ENCODE measurements at regions not wholly inside any gene's neighbourhood (a gene's known extent, or its start where the extent isn't known, plus 50 kb on each side); places are given as distances from the start of the nearest gene placed in this dataset.
"Not testable (repeated sequence)": the region's sequence is repeated elsewhere in the genome, so short reads cannot be mapped to it uniquely, and the experiment has no call there.

GRCh38 chr1:78203410-78203982 lies 157.7 kb downstream of the GIPC2 start:
- DNase-seq (ENCODE audit: low read depth, low spot score): not testable (repeated sequence)

GRCh38 chr1:78210175-78210574 lies 164.4 kb downstream of the GIPC2 start:
- no peak for DNase-seq (ENCODE audit: low read depth, low spot score)

GRCh38 chr1:78211483-78212092 lies 165.8 kb downstream of the GIPC2 start:
- DNase-seq (ENCODE audit: low read depth, low spot score): no peak

- no peak for DNase-seq (ENCODE audit: low read depth, low spot score)
Measured at GRCh38 chr1:78214334-78214733, 168.6 kb downstream of the GIPC2 start.

DNA sequence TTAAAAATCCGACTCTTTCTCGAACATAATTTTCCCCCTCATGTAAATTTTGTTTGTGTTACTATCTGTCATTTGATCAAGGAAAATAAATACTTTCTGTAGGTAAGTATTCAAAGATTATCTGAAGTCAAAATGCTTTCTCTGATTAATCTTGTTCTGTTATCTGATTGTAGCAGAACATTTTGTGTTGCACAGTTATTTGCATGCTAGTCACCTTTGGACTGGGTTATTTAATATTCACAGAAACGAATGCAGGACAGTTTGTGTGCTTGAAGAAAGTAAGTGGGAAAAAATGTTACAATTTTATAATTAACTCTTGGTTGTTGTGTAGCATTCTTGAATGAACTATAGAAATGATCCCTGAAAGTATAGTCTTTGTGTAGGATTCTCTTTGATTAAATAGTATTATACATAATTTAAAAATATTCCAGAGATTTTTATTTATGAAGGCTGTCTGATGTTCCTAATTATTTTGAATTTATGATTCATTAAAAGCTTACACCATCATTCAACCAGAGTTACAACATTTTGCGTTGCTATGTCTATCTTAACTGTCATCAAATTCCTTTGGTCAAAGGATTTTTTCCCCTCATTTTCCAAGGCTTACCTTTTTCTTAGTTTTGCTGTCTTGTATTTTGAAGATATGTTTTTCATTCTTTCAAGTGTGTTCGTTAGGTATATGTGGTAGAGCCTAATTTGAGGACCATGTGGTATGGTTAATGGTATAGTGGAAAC lies 176.6 kb downstream of the GIPC2 start:
- DNase-seq (ENCODE audit: low read depth, low spot score): no peak

- DNase-seq (ENCODE audit: low read depth, low spot score): no peak
Measured at GRCh38 chr1:78222960-78223358, 177.2 kb downstream of the GIPC2 start.

- no peak for DNase-seq (ENCODE audit: low read depth, low spot score)
Measured at GRCh38 chr1:78223417-78224215, 177.8 kb downstream of the GIPC2 start.

DNA sequence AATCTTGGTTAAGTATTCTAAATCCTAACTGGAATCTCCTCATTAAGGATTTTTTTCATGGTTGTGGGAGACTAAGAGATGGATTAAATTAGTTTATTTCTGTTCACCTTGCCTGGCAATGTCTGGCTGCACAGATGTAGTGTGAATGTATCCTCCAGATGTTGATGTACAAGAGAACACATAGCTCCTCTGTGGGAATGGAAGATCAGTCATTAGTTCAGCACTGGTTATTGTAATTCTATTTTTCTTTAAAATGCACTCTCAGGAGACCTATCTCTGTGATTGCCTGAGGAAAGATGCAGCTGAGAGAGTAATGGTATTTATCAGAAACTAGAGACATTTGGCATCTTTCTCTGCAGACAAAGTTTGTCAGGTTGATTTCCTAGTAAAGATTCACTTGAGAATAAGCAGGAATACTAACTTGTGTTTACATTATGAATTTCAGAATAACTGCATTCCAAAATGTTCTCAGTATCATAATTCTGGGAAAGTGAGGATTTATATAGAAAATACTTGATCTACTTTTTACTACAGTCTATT lies 178.6 kb downstream of the GIPC2 start:
- DNase-seq (ENCODE audit: low read depth, low spot score): no peak

- DNase-seq (ENCODE audit: low read depth, low spot score): no peak
Measured at GRCh38 chr1:78224861-78225552, 179.2 kb downstream of the GIPC2 start.

GRCh38 chr1:78226784-78227183 lies 181.0 kb downstream of the GIPC2 start:
- no peak for DNase-seq (ENCODE audit: low read depth, low spot score)

- no peak for DNase-seq (ENCODE audit: low read depth, low spot score)
Measured at GRCh38 chr1:78227705-78228635, 182.2 kb downstream of the GIPC2 start.

DNA sequence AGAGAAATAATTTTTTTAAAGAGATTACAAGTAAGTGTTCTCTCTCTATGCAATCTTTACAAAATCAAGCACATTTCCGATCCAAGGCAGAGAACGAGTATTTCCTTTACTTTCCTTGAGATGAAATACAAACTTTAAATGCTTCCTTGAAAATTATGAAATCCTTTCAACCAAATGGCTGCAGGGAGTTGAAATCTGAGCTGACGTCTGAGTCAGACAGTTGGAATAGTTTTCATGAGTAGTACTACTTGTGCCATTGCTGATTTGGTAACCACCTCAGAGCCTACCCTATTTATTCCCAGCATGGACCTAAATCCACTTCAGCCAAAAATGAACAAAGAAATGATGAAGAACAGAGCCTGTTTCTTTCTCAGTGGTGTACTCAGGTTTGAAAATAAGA lies 183.6 kb downstream of the GIPC2 start:
- DNase-seq (ENCODE audit: low read depth, low spot score): no peak

DNA sequence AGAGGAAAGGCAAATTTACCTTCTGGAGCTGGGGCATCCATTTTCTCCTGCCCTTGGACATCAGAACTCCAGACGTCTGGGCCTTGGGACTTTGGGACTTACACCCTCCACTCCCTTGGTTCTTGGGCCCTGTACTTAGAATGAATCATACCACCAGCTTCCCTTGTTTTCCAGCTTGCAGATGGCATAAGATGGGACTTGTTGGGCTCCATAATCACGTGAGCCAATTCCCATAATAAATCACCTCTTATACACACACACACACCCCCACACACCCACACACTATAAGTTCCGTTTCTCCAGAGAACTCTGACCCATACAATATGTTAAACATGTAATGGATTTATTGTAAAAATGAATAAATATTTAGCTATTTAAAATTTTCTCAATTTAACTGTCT lies 185.7 kb downstream of the GIPC2 start:
- DNase-seq (ENCODE audit: low read depth, low spot score): no peak

GRCh38 chr1:78231894-78232293 lies 186.1 kb downstream of the GIPC2 start:
- DNase-seq (ENCODE audit: low read depth, low spot score): no peak

DNA sequence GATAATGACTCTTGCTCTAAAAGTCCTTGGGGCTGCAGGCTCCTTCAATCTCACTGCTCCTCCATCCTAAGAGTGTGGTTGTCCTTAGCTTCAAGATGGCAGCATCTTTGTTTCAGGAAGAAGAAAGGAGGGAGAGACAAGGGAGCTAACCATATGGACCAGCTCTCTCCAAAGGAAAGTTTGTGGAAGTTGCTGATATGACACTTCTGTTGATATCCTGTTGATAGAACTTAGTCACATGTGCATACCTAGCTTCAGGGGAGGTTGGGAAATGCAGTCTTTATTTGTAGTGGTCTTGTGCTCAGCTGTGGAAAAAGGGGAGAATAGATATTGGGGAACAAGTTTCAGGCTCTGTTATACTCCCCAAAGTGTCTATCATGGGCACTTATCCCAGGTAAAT lies 186.9 kb downstream of the GIPC2 start:
- DNase-seq (ENCODE audit: low read depth, low spot score): no peak

- DNase-seq (ENCODE audit: low read depth, low spot score): no peak
Measured at GRCh38 chr1:78234496-78234895, 188.7 kb downstream of the GIPC2 start.

DNA sequence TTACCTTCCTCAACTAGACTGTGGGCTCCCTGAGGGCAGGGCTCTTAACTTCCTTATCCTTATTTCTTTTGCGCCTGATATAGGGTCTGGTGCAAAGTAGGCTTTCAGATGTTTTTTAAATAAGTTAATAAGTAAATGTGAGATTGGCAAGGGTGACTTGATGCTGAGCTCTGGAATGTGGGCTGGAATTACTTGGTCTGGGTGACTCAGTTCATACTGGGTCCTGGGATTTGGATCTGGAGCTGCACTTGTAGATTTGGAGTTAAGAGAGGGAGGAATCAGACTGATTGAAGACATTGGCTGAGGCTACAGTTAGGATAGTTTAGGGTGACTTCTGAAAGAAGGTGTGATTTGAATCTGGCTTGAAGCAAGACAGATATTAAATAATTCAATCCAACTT lies 190.9 kb downstream of the GIPC2 start:
- DNase-seq (ENCODE audit: low read depth, low spot score): no peak

GRCh38 chr1:78237364-78237916 lies 191.7 kb downstream of the GIPC2 start:
- no peak for DNase-seq (ENCODE audit: low read depth, low spot score)

DNA sequence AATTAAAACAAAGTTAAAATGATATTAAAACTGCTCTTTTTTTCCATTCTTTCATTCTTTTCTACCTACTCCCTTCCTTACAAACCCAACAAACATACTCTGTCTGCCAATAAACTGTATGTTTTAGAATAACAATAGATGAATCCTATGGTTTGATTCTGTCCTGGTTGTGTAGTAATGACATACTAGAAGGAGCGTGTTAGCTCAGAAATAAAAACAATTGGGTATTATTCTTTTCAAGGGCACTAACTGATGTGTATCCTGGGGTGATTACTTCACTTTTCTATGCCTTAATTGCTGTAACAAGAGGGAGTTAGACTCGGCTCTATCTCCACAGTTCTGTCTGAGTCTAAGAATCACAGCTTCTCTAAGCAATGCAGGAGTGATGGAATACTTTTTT lies 194.4 kb downstream of the GIPC2 start:
- DNase-seq (ENCODE audit: low read depth, low spot score): no peak

DNA sequence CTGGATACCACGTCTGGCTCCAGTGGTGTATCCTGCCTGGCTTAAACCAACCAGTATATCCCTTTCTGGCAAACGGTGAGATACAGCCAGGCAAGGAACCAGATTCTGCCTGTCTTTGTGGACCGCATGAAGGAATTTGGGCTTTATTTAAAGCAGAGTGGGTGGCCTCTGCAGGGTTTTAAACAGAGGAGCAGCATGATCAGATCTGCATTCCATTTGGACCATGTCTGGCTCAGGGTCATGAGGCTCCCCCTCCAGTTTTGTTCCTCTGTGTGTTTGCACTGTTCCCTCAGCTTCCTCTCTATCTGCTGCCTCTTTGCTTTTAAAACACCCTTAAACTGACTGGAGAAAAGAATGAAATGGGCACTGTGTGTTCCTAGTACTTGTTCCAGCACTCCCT lies 195.0 kb downstream of the GIPC2 start:
- no peak for DNase-seq (ENCODE audit: low read depth, low spot score)
